Astrocyte of the spinal cord (primary cell): ENCODE measurements at regions not wholly inside any gene's neighbourhood (a gene's known extent, or its start where the extent isn't known, plus 50 kb on each side); places are given as distances from the start of the nearest gene placed in this dataset.

Experiments
- DNase-seq: peaks from one replicate; pipeline ENCODE4 v3.0.0; 2011; ENCODE audit warnings: low read depth, low spot score
- H3K4me3 ChIP-seq: 2 replicates; pipeline ENCODE4 v1.5.1; 2011; ENCODE audit warnings: low read depth, mild to moderate bottlenecking, low read length, moderate library complexity
- CTCF ChIP-seq: IDR thresholded peaks from 2 replicates; pipeline ENCODE4 v1.5.1; 2012; ENCODE audit warnings: low read depth, mild to moderate bottlenecking, low read length, inconsistent platforms
- in situ Hi-C: cut with HindIII; loops from 2 replicates; pipeline ENCODE4 v1.10.0; 2017; ENCODE audit warnings: low sequenced_read_pairs

GRCh38 chr13:109899316-109899715, 112.9 kb upstream of the IRS2 start:
- in situ Hi-C loops, result no loop called here
- DNase-seq, result no peak
- no peak for TF ChIP-seq CTCF
- H3K4me3 ChIP-seq, result no peak overlapping the region

GRCh38 chr13:109897988-109898624, 111.7 kb upstream of the IRS2 start:
- no peak overlapping the region for H3K4me3 ChIP-seq
- no peak for DNase-seq
- in situ Hi-C loops, result no loop called here
- TF ChIP-seq CTCF, result no peak

- DNase-seq, result no peak
- H3K4me3 ChIP-seq, result no peak overlapping the region
- TF ChIP-seq CTCF, result no peak
- in situ Hi-C loops, result no loop called here
These were observed 105.7 kb upstream of the IRS2 start for GRCh38 chr13:109892101-109892500.

- in situ Hi-C loops, result no loop called here
- DNase-seq, result no peak
- TF ChIP-seq CTCF, result no peak
- no peak overlapping the region for H3K4me3 ChIP-seq
These were observed 98.9 kb upstream of the IRS2 start for GRCh38 chr13:109885235-109885634.

GRCh38 chr13:109884462-109884861, 98.1 kb upstream of the IRS2 start:
- in situ Hi-C loops, result no loop called here
- no peak overlapping the region for H3K4me3 ChIP-seq
- DNase-seq, result no peak
- TF ChIP-seq CTCF, result no peak

GRCh38 chr13:109883181-109884180, 97.1 kb upstream of the IRS2 start:
- in situ Hi-C loops, result no loop called here
- H3K4me3 ChIP-seq, result no peak overlapping the region
- no peak for DNase-seq
- TF ChIP-seq CTCF, result no peak
